Suppressor macrophage (primary cell): ENCODE measurements at regions not wholly inside any gene's neighbourhood (a gene's known extent, or its start where the extent isn't known, plus 50 kb on each side); places are given as distances from the start of the nearest gene placed in this dataset.

Experiments
- DNase-seq, 4 experiments: peaks; one replicate each; pipeline ENCODE4 v3.0.0-alpha.2; 2020 to 2022

- no peak for DNase-seq
These were observed 202.2 kb upstream of the FBXO11 start for GRCh38 chr2:48108455-48108854.

GRCh38 chr2:48109491-48110204, 203.3 kb upstream of the FBXO11 start:
- DNase-seq: peak in 3 of 4 experiments; percentile 43 to 76 (median 62)

- no peak for DNase-seq
These were observed 204.0 kb upstream of the FOXN2 start for GRCh38 chr2:48110492-48110891.

GRCh38 chr2:48112911-48113680, 201.4 kb upstream of the FOXN2 start:
- DNase-seq: peak in 2 of 4 experiments; percentile 42 to 62

- no peak for DNase-seq
These were observed 200.7 kb upstream of the FOXN2 start for GRCh38 chr2:48113767-48114166.

- DNase-seq: peak; percentile 49 to 80 (median 61)
These were observed 200.2 kb upstream of the FOXN2 start for GRCh38 chr2:48114256-48114655.

GRCh38 chr2:48116497-48116896, 198.0 kb upstream of the FOXN2 start:
- DNase-seq: peak in 2 of 4 experiments; percentile 29

- DNase-seq: no peak
These were observed 195.6 kb upstream of the FOXN2 start for GRCh38 chr2:48118895-48119294.

- no peak for DNase-seq
These were observed 194.4 kb upstream of the FOXN2 start for GRCh38 chr2:48120112-48120511.

GRCh38 chr2:48120759-48121242, 193.7 kb upstream of the FOXN2 start:
- peak; percentile 73 to 94 (median 87) for DNase-seq

- no peak for DNase-seq
These were observed 192.3 kb upstream of the FOXN2 start for GRCh38 chr2:48122166-48122565.

- DNase-seq: no peak
These were observed 189.9 kb upstream of the FOXN2 start for GRCh38 chr2:48124592-48124991.

- peak in 3 of 4 experiments; percentile 52 to 72 (median 55) for DNase-seq
These were observed 188.3 kb upstream of the FOXN2 start for GRCh38 chr2:48126162-48126561.

GRCh38 chr2:48127612-48128191, 186.8 kb upstream of the FOXN2 start:
- no peak for DNase-seq

- no peak for DNase-seq
These were observed 185.1 kb upstream of the FOXN2 start for GRCh38 chr2:48129293-48129950.

- no peak for DNase-seq
These were observed 182.8 kb upstream of the FOXN2 start for GRCh38 chr2:48131539-48132270.

- no peak for DNase-seq
These were observed 182.2 kb upstream of the FOXN2 start for GRCh38 chr2:48132271-48132625.

GRCh38 chr2:48134704-48135103, 179.8 kb upstream of the FOXN2 start:
- DNase-seq: no peak

GRCh38 chr2:48135797-48136196, 178.7 kb upstream of the FOXN2 start:
- DNase-seq: no peak

GRCh38 chr2:48137829-48138228, 176.7 kb upstream of the FOXN2 start:
- no peak for DNase-seq

GRCh38 chr2:48138898-48139297, 175.6 kb upstream of the FOXN2 start:
- no peak for DNase-seq

GRCh38 chr2:48140586-48140985, 173.9 kb upstream of the FOXN2 start:
- no peak for DNase-seq
